NCI-H2227 (cell line): ENCODE measurements at regions not wholly inside any gene's neighbourhood (a gene's known extent, or its start where the extent isn't known, plus 50 kb on each side); places are given as distances from the start of the nearest gene placed in this dataset.
A peak's percentile ranks its signal among the peaks of the same experiment; 100 is the strongest.

Experiments used
- DNase-seq: peaks from one replicate; lab custom pipeline; 2025; ENCODE audit not compliant: unreplicated experiment; lab: John Stamatoyannopoulos, UW

- no peak for DNase-seq
These were observed 114.0 kb downstream of the NSG2 start for GRCh38 chr5:174159327-174160114.

GRCh38 chr5:174165406-174165805 lies 119.9 kb downstream of the NSG2 start:
- DNase-seq = no peak

DNA sequence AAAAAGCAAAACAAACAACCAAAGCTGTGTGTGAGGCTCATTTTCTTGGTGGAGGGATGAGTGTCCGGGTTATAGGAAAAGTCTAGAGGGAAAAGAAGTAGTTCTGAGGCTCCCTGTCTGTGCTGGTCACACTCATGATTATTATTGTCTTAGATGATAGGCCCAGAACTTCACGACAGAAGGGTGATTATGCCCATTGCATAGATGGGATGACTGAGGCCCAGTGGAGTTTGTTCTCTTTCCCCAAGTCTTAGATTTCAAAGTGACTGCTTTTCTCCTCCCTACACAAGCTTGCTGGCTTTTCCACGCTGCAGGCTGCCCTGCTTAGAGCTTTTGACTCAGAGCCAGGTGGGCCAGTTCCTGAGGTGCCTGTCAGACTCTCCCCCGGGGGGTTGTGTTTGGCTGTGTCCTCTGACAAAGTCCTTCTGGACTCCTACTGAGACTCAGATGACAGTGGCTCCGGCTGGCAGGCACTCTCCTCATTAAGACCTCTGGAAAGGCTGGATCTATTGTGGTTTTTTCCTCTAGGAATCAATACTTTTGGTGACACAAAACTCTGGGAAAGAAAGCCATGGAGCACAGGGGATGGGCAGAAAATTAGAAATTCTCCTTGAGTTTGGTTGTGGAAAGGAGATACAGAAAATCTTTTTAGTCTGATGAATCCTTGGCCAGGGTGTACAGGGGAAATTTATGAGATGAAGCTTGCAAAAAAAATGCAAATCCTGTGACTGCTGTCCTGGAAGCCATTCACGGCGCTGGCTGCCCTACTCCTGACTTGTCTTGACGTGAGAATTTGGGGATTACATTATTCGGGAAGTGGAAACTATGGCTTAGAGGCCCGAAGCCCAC lies 120.9 kb downstream of the NSG2 start:
- no peak for DNase-seq

GRCh38 chr5:174167080-174167910 lies 121.8 kb downstream of the NSG2 start:
- DNase-seq = no peak

GRCh38 chr5:174172152-174172551 lies 126.6 kb downstream of the NSG2 start:
- peak; percentile 68 for DNase-seq

GRCh38 chr5:174172566-174172965 lies 127.1 kb downstream of the NSG2 start:
- DNase-seq = no peak

DNA sequence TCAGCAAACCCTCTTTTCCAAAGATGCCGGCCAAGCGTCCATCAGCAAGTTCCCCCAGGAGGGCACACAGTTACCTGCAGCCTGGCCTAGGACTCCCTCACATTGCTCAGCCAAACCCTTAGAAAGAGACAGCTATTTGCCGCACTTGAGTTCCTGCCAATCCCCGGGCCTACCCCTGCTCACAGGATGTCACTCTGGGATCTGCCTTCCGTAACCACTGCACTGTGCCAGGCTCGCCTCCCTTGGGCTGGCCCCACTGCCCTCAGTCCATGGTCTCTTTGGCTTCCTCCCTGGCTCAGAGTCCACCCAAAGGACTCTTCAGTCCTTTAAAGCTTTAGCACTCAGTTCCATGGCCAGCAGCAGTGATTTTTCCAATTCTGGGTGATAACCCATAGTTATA lies 128.3 kb downstream of the NSG2 start:
- no peak for DNase-seq

DNA sequence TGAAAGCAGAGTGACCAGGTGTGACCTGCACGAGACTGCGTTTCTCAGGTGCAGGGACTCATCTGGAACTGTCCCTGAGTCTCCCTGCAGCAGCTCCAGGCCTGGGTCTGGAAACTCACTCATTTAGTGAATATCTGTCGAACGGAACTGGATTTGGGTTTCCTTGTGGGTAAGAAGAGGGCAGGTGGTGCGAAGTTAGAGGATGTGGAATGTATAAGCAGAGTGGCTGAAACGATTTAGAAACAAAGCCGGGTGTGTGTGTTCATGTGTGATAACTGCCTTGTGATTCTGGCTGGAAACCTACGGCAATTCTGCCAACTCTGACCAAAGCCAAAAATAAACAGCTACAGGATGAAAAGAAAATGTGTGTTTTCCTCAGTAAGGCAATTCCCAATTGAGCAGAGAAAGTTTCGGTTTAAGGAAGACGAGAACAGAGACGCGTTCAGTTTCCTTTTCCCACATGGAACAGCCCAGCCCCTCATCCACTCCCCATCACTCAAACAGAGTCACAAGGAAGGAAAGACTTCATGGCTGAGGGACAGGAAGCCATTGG lies 130.3 kb downstream of the NSG2 start:
- no peak for DNase-seq

DNA sequence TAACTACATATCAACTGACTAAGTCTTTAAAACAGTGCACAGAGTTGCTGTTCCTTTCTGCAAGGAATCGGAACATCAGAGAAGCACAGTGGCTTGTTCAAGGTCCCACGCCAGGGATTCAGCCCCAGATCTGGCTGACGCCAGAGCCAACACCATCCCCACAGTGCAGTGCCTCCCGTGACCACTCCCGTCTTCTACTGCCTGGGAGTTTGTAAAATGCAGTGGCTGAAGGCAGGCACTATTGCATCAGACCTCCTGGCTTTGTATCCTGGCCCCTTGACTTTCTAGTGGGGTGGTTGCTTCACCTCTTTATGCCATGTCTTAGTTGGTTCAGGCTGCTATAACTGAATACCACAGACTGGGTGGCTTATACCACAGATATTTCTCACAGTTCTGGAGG lies 131.0 kb downstream of the NSG2 start:
- DNase-seq = no peak

DNA sequence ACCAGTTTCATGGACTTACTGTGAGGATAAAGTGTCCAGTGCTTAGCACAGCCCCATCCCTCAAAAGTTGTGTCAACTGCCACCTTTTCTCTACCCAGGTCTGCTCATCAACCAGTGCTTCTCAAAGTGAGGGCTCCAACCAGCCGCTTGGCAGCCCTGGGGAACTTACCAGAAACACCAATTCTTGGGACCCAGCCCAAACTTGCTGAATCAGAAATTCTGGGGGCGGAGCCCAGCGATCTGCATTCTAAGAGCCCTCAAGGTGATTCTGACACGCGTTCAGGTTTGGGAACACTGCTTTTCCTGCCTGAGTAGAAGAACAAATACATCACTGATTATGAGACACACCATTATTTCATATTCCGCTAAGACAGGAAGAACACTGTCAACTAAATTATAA lies 132.0 kb downstream of the NSG2 start:
- no peak for DNase-seq

- DNase-seq = no peak
These were observed 132.6 kb downstream of the NSG2 start for GRCh38 chr5:174177976-174178605.

DNA sequence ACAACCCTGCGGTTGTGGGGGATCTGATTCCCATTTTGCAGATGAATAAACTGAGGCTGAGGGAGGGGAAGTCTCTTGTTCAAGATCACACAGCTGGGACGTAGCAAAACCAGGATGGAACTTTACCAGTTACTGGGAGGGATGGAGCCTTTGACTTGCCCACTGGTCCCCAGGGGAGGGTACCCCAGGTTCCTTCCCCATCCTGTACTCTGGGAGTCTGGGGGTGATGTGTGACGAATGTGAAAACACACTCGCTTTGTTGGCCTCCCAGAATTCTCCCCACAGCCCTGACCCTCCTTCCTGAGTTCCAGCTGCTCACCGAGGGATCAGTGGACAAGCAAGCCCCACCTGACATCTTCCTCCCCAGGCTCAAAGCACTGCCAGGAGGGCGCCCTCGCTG lies 135.1 kb downstream of the NSG2 start:
- no peak for DNase-seq

DNA sequence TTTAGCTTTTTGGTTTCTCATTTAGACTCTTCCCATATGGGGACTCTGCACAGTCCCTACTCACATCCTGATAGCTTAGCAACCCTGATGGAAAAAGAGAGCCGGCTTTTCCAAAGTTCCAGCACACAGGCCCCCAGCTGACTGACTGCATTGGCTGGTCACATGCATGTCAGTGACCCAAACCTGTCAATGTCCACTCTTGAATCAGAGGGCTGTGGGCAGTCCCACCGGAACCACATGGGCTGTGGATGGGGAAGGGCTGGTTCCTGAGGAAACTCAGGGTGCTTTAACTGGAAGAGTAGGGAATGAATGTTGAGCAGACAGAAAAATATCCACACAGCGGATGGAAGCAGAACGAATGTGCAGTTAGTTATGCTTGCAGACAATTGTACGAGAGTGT lies 136.6 kb downstream of the NSG2 start:
- DNase-seq = no peak

- no peak for DNase-seq
These were observed 138.2 kb downstream of the NSG2 start for GRCh38 chr5:174183701-174184100.

GRCh38 chr5:174185506-174185905 lies 140.0 kb downstream of the NSG2 start:
- no peak for DNase-seq

GRCh38 chr5:174186096-174186695 lies 140.7 kb downstream of the NSG2 start:
- no peak for DNase-seq

DNA sequence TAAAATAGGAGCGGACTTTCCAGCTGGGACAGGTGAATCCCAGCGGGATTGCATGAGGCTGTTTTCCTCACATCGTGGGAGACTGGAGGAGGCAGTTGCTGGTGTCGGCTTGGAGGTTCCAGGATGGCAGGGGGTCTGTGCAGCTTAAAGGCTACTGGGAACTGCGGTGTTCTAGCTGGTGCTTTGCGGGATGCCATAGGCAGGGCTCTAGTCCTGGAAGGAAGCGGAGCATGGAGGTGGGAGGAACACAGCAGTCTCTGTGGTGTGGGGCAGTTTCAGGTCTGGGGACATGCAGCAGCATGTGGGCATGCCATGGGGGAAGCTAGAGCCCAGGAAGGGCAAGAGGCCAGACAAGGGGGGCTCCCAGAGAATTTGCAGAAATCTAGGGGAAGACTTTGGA lies 141.5 kb downstream of the NSG2 start:
- no peak for DNase-seq

DNA sequence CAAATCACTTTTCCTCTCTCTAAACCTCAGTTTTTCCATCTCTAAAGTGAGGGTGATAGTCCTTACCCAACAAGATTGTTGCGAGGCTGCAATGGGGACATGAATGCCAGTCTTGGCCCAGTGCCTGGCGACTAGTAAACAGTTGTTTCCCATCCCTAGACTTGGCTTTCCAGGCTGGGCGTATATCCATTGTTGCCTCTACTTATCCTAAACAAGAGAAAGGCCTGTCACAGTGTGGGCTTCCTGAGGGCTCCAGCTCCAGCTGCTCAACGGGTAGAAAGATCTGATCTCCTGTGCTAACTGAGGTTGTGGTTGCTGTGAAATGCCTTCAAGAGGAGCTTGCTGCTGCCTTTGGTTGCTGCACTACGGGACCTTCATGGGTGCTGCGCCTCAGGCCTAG lies 142.0 kb downstream of the NSG2 start:
- DNase-seq = no peak

- no peak for DNase-seq
These were observed 142.8 kb downstream of the NSG2 start for GRCh38 chr5:174188295-174188694.
